AG04450 (cell line): ENCODE measurements at regions not wholly inside any gene's neighbourhood (a gene's known extent, or its start where the extent isn't known, plus 50 kb on each side); places are given as distances from the start of the nearest gene placed in this dataset.

ENCODE experiments used
- CTCF ChIA-PET: fragments of 300-600, 350-600 bp; formaldehyde crosslinking; extraction: SDS; loops from one replicate; lab custom pipeline; 2022; ENCODE audit warnings: antibody characterized with exemption, inconsistent platforms; lab: Charles Lee
- POLR2A ChIA-PET: fragments of 350-600 bp; formaldehyde crosslinking; extraction: SDS; loops from one replicate; lab custom pipeline; 2021; ENCODE audit warnings: antibody characterized with exemption, inconsistent platforms; lab: Yijun Ruan, JAX
- DNase-seq: peaks from one replicate; pipeline ENCODE4 v3.0.0-alpha.2; 2011; ENCODE audit warnings: low read depth, low spot score
- H3K27ac ChIP-seq: one replicate; pipeline ENCODE4 v1.5.1; 2012; ENCODE audit warnings: low read depth, low read length, control low read depth
- H3K27me3 ChIP-seq: one replicate; pipeline ENCODE4 v1.6.0; 2012; ENCODE audit warnings: low read length; ENCODE audit not compliant: control insufficient read depth, insufficient read depth
- H3K4me3 ChIP-seq: 2 replicates; pipeline ENCODE4 v1.5.1; 2011; ENCODE audit warnings: mild to moderate bottlenecking, low read depth, low read length, control low read depth
- H3K9me3 ChIP-seq: 2 replicates; pipeline ENCODE4 v1.5.1; 2012; ENCODE audit warnings: low read length; ENCODE audit not compliant: control insufficient read depth, insufficient read depth
- CTCF ChIP-seq: IDR thresholded peaks from 2 replicates; pipeline ENCODE4 v1.5.1; 2011; ENCODE audit warnings: low read depth, low read length, control low read depth, inconsistent platforms

GRCh38 chr10:105921348-105921747 is 1243.2 kb downstream of the SORCS1 start:
- no peak overlapping the region for H3K4me3 ChIP-seq
- H3K27ac ChIP-seq, result no peak overlapping the region
- DNase-seq, result no peak
- peaks cover 18% of the 10 kb centered on the region for H3K9me3 ChIP-seq
- no peak for TF ChIP-seq CTCF
- CTCF ChIA-PET, result no interaction called here
- no peaks in the 10 kb centered on the region for H3K27me3 ChIP-seq
- POLR2A ChIA-PET, result no interaction called here

DNA sequence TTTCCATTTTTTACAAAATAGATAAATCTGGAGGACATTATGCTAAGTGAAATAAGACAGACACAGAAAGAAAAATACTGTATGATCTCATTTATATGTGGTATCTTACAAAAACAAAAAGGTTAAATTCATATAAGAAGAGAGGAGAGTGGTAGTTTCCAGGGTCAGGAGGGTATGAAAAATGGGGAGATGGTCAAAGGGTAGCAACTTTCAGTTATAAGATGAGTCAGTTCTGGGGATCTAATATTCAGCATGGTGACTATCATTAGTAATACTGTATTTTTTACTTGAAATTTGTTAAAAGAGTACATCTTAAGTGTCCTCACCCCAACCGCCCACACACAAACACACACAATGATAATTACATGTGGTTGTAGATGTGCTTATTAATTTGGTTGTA is 1250.1 kb downstream of the SORCS1 start:
- POLR2A ChIA-PET, result no interaction called here
- no peak for TF ChIP-seq CTCF

DNA sequence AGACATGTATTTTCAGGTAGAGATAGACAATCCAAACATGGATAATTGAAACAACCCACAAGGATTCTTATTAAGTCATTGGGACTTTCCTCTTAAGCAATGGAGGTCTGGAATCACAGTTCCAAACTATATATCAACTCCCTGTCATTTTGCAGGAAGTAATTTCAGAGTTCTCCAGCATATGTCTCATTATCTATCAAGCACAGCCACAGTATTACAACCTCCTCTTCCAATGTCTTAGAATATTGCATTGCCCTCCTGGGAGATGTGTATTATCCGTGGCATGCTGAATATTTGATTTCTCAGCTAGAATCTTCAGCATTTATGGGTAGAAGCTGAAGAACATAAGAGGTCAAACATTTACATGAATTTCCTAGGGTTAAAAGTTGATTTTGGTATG is 1255.8 kb downstream of the SORCS1 start:
- ChIA-PET CTCF (no interaction called here), POLR2A (no interaction called here)

More for the DNA sequence above, 1250.1 kb downstream of the SORCS1 start:
- Histone ChIP-seq H3K27ac (no peak overlapping the region), H3K4me3 (no peak overlapping the region), H3K27me3 (no peaks in the 10 kb centered on the region), H3K9me3 (peaks cover 9% of the 10 kb centered on the region)
- no peak for DNase-seq
- CTCF ChIA-PET, result no interaction called here

GRCh38 chr10:105885495-105885894 is 1244.4 kb downstream of the SORCS3 start:
- Histone ChIP-seq H3K4me3 (no peak overlapping the region), H3K9me3 (peaks cover 3% of the 10 kb centered on the region; the same call in 1 of the 2 replicates), H3K27me3 (no peaks in the 10 kb centered on the region), H3K27ac (no peak overlapping the region)
- ChIA-PET CTCF (no interaction called here), POLR2A (no interaction called here)
- no peak for DNase-seq
- no peak for TF ChIP-seq CTCF

More for the DNA sequence above, 1255.8 kb downstream of the SORCS1 start:
- H3K4me3 ChIP-seq, result no peak overlapping the region
- no peak overlapping the region for H3K27ac ChIP-seq
- no peak for TF ChIP-seq CTCF
- no peaks in the 10 kb centered on the region for H3K27me3 ChIP-seq
- H3K9me3 ChIP-seq, result peaks cover 2% of the 10 kb centered on the region
- no peak for DNase-seq

- POLR2A ChIA-PET, result no interaction called here
- TF ChIP-seq CTCF, result no peak
- H3K27ac ChIP-seq, result no peak overlapping the region
- no peaks in the 10 kb centered on the region for H3K27me3 ChIP-seq
- no peak overlapping the region for H3K4me3 ChIP-seq
- peaks cover 12% of the 10 kb centered on the region for H3K9me3 ChIP-seq
- CTCF ChIA-PET, result no interaction called here
- no peak for DNase-seq
Measured at GRCh38 chr10:105879401-105879800, 1238.3 kb downstream of the SORCS3 start.
